ENCODE measurements at regions not wholly inside any gene's neighbourhood (a gene's known extent, or its start where the extent isn't known, plus 50 kb on each side); places are given as distances from the start of the nearest gene placed in this dataset.

- Histone ChIP-seq H3K27me3 (ENCODE audit: control insufficient read depth, insufficient read depth, low read length, poor library complexity, severe bottlenecking) (no peaks in the 10 kb centered on the region), H3K4me1 (ENCODE audit: control insufficient read depth, insufficient read depth, low read length) (peaks cover 23% of the 10 kb centered on the region), H3K27ac (ENCODE audit: insufficient read depth, low read depth, low read length, poor library complexity, severe bottlenecking) (peak overlapping the region; percentile 94), H3K4me3 (ENCODE audit: insufficient read depth, low read depth, low read length) (no peak overlapping the region), H3K36me3 (ENCODE audit: control insufficient read depth, insufficient read depth, low read length) (no peaks in the 10 kb centered on the region), H3K9me3 (ENCODE audit: control insufficient read depth, low read length) (peaks cover 3% of the 10 kb centered on the region)
- WGBS, 2 experiments, result 57 to 70% methylated on average over 12 of the region's 12 CpGs
Measured at GRCh38 chr2:234377761-234378391, 119.0 kb downstream of the ARL4C start.

- 96 to 100% methylated on average over 3 of the region's 3 CpGs for WGBS, 2 experiments
- Histone ChIP-seq H3K27ac (ENCODE audit: insufficient read depth, low read depth, low read length, poor library complexity, severe bottlenecking) (no peak overlapping the region), H3K4me3 (ENCODE audit: insufficient read depth, low read depth, low read length) (no peak overlapping the region), H3K27me3 (ENCODE audit: control insufficient read depth, insufficient read depth, low read length, poor library complexity, severe bottlenecking) (no peaks in the 10 kb centered on the region), H3K36me3 (ENCODE audit: control insufficient read depth, insufficient read depth, low read length) (no peaks in the 10 kb centered on the region), H3K4me1 (ENCODE audit: control insufficient read depth, insufficient read depth, low read length) (peaks cover 23% of the 10 kb centered on the region), H3K9me3 (ENCODE audit: control insufficient read depth, low read length) (peaks cover 3% of the 10 kb centered on the region)
Measured at GRCh38 chr2:234376229-234376628, 120.7 kb downstream of the ARL4C start.

GRCh38 chr2:234375176-234375880 is 121.6 kb downstream of the ARL4C start:
- Histone ChIP-seq H3K36me3 (ENCODE audit: control insufficient read depth, insufficient read depth, low read length) (no peaks in the 10 kb centered on the region), H3K27ac (ENCODE audit: insufficient read depth, low read depth, low read length, poor library complexity, severe bottlenecking) (no peak overlapping the region), H3K4me1 (ENCODE audit: control insufficient read depth, insufficient read depth, low read length) (peaks cover 23% of the 10 kb centered on the region), H3K9me3 (ENCODE audit: control insufficient read depth, low read length) (peaks cover 3% of the 10 kb centered on the region), H3K4me3 (ENCODE audit: insufficient read depth, low read depth, low read length) (no peak overlapping the region), H3K27me3 (ENCODE audit: control insufficient read depth, insufficient read depth, low read length, poor library complexity, severe bottlenecking) (no peaks in the 10 kb centered on the region)
- WGBS, 2 experiments, result 88 to 92% methylated on average over 6 of the region's 6 CpGs

GRCh38 chr2:234374736-234375135 is 122.1 kb downstream of the ARL4C start:
- WGBS, 2 experiments, result 96% methylated on average over 5 of the region's 5 CpGs

GRCh38 chr2:234374150-234374508 is 122.8 kb downstream of the ARL4C start:
- no peak overlapping the region for H3K27ac ChIP-seq (ENCODE audit: insufficient read depth, low read depth, low read length, poor library complexity, severe bottlenecking)
- no peaks in the 10 kb centered on the region for H3K9me3 ChIP-seq (ENCODE audit: control insufficient read depth, low read length)
- no peaks in the 10 kb centered on the region for H3K36me3 ChIP-seq (ENCODE audit: control insufficient read depth, insufficient read depth, low read length)
- peaks cover 26% of the 10 kb centered on the region for H3K4me1 ChIP-seq (ENCODE audit: control insufficient read depth, insufficient read depth, low read length)
- no peaks in the 10 kb centered on the region for H3K27me3 ChIP-seq (ENCODE audit: control insufficient read depth, insufficient read depth, low read length, poor library complexity, severe bottlenecking)
- WGBS, 2 experiments, result 96 to 98% methylated on average over 8 of the region's 8 CpGs
- no peak overlapping the region for H3K4me3 ChIP-seq (ENCODE audit: insufficient read depth, low read depth, low read length)

More at GRCh38 chr2:234374736-234375135, 122.1 kb downstream of the ARL4C start:
- Histone ChIP-seq H3K4me1 (ENCODE audit: control insufficient read depth, insufficient read depth, low read length) (peaks cover 23% of the 10 kb centered on the region), H3K27ac (ENCODE audit: insufficient read depth, low read depth, low read length, poor library complexity, severe bottlenecking) (no peak overlapping the region), H3K9me3 (ENCODE audit: control insufficient read depth, low read length) (peaks cover 2% of the 10 kb centered on the region), H3K36me3 (ENCODE audit: control insufficient read depth, insufficient read depth, low read length) (no peaks in the 10 kb centered on the region), H3K27me3 (ENCODE audit: control insufficient read depth, insufficient read depth, low read length, poor library complexity, severe bottlenecking) (no peaks in the 10 kb centered on the region), H3K4me3 (ENCODE audit: insufficient read depth, low read depth, low read length) (no peak overlapping the region)

- H3K4me3 ChIP-seq (ENCODE audit: insufficient read depth, low read depth, low read length), result no peak overlapping the region
- peaks cover 31% of the 10 kb centered on the region for H3K4me1 ChIP-seq (ENCODE audit: control insufficient read depth, insufficient read depth, low read length)
- WGBS, 2 experiments, result 89 to 92% methylated on average over 12 to 13 of the region's 13 CpGs
- no peaks in the 10 kb centered on the region for H3K27me3 ChIP-seq (ENCODE audit: control insufficient read depth, insufficient read depth, low read length, poor library complexity, severe bottlenecking)
- H3K27ac ChIP-seq (ENCODE audit: insufficient read depth, low read depth, low read length, poor library complexity, severe bottlenecking), result no peak overlapping the region
- no peaks in the 10 kb centered on the region for H3K36me3 ChIP-seq (ENCODE audit: control insufficient read depth, insufficient read depth, low read length)
- H3K9me3 ChIP-seq (ENCODE audit: control insufficient read depth, low read length), result no peaks in the 10 kb centered on the region
Measured at GRCh38 chr2:234373481-234374149, 123.3 kb downstream of the ARL4C start.

- H3K9me3 ChIP-seq (ENCODE audit: control insufficient read depth, low read length), result no peaks in the 10 kb centered on the region
- no peaks in the 10 kb centered on the region for H3K36me3 ChIP-seq (ENCODE audit: control insufficient read depth, insufficient read depth, low read length)
- H3K4me1 ChIP-seq (ENCODE audit: control insufficient read depth, insufficient read depth, low read length), result peaks cover 34% of the 10 kb centered on the region
- H3K4me3 ChIP-seq (ENCODE audit: insufficient read depth, low read depth, low read length), result no peak overlapping the region
- no peaks in the 10 kb centered on the region for H3K27me3 ChIP-seq (ENCODE audit: control insufficient read depth, insufficient read depth, low read length, poor library complexity, severe bottlenecking)
- 93 to 95% methylated on average over 4 of the region's 4 CpGs for WGBS, 2 experiments
- H3K27ac ChIP-seq (ENCODE audit: insufficient read depth, low read depth, low read length, poor library complexity, severe bottlenecking), result no peak overlapping the region
Measured at GRCh38 chr2:234373060-234373459, 123.8 kb downstream of the ARL4C start.

- Histone ChIP-seq H3K27me3 (ENCODE audit: control insufficient read depth, insufficient read depth, low read length, poor library complexity, severe bottlenecking) (no peaks in the 10 kb centered on the region), H3K9me3 (ENCODE audit: control insufficient read depth, low read length) (no peaks in the 10 kb centered on the region), H3K36me3 (ENCODE audit: control insufficient read depth, insufficient read depth, low read length) (no peaks in the 10 kb centered on the region), H3K4me3 (ENCODE audit: insufficient read depth, low read depth, low read length) (no peak overlapping the region), H3K4me1 (ENCODE audit: control insufficient read depth, insufficient read depth, low read length) (peaks cover 28% of the 10 kb centered on the region), H3K27ac (ENCODE audit: insufficient read depth, low read depth, low read length, poor library complexity, severe bottlenecking) (no peak overlapping the region)
- 81 to 97% methylated on average over 2 of the region's 2 CpGs for WGBS, 2 experiments
Measured at GRCh38 chr2:234372506-234372905, 124.4 kb downstream of the ARL4C start.

GRCh38 chr2:234368861-234369261 is 128.0 kb downstream of the ARL4C start:
- 57% methylated on average over 1 of the region's 1 CpG; no CpG with 5 or more reads in 1 of the 2 experiments for WGBS, 2 experiments
- Histone ChIP-seq H3K27me3 (ENCODE audit: control insufficient read depth, insufficient read depth, low read length, poor library complexity, severe bottlenecking) (no peaks in the 10 kb centered on the region), H3K4me3 (ENCODE audit: insufficient read depth, low read depth, low read length) (no peak overlapping the region), H3K9me3 (ENCODE audit: control insufficient read depth, low read length) (no peaks in the 10 kb centered on the region), H3K27ac (ENCODE audit: insufficient read depth, low read depth, low read length, poor library complexity, severe bottlenecking) (no peak overlapping the region), H3K36me3 (ENCODE audit: control insufficient read depth, insufficient read depth, low read length) (no peaks in the 10 kb centered on the region), H3K4me1 (ENCODE audit: control insufficient read depth, insufficient read depth, low read length) (peaks cover 36% of the 10 kb centered on the region)

GRCh38 chr2:234366891-234367290 is 130.0 kb downstream of the ARL4C start:
- Histone ChIP-seq H3K4me1 (ENCODE audit: control insufficient read depth, insufficient read depth, low read length) (peaks cover 47% of the 10 kb centered on the region), H3K9me3 (ENCODE audit: control insufficient read depth, low read length) (no peaks in the 10 kb centered on the region), H3K4me3 (ENCODE audit: insufficient read depth, low read depth, low read length) (no peak overlapping the region), H3K27ac (ENCODE audit: insufficient read depth, low read depth, low read length, poor library complexity, severe bottlenecking) (no peak overlapping the region), H3K27me3 (ENCODE audit: control insufficient read depth, insufficient read depth, low read length, poor library complexity, severe bottlenecking) (no peaks in the 10 kb centered on the region), H3K36me3 (ENCODE audit: control insufficient read depth, insufficient read depth, low read length) (no peaks in the 10 kb centered on the region)
- WGBS, 2 experiments, result 75 to 81% methylated on average over 2 of the region's 2 CpGs
